ENCODE measurements at regions not wholly inside any gene's neighbourhood (a gene's known extent, or its start where the extent isn't known, plus 50 kb on each side); places are given as distances from the start of the nearest gene placed in this dataset.

DNA sequence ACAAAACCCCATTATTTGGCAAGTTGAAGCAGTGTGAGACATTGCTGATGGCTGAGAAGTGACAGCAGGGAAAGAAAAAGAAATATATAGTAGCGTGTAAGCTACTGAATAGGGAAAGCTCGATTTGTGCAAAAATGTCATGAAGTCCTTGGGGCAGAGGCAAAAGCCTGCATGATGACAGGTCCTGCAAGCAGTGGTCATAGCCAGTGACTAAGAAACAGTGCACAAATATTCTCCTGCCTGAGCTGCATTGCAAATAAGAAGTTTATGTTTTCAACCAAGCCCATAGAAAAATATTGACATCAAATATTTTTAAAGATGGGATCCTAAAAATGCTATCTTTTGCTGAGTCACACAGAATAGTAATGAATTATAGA, 270.0 kb downstream of the SLITRK6 start:
- TF ChIP-seq, protein P1, sequence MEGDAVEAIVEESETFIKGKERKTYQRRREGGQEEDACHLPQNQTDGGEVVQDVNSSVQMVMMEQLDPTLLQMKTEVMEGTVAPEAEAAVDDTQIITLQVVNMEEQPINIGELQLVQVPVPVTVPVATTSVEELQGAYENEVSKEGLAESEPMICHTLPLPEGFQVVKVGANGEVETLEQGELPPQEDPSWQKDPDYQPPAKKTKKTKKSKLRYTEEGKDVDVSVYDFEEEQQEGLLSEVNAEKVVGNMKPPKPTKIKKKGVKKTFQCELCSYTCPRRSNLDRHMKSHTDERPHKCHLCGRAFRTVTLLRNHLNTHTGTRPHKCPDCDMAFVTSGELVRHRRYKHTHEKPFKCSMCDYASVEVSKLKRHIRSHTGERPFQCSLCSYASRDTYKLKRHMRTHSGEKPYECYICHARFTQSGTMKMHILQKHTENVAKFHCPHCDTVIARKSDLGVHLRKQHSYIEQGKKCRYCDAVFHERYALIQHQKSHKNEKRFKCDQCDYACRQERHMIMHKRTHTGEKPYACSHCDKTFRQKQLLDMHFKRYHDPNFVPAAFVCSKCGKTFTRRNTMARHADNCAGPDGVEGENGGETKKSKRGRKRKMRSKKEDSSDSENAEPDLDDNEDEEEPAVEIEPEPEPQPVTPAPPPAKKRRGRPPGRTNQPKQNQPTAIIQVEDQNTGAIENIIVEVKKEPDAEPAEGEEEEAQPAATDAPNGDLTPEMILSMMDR (IDR thresholded peaks at IDR 0.05; ENCODE audit: insufficient read depth, low read depth, low read length, missing control alignments) = no peak
- DNase-seq (ENCODE audit: low read depth) = no peak
- no peak overlapping the region for H3K4me3 ChIP-seq (ENCODE audit: low read depth, low read length)

DNA sequence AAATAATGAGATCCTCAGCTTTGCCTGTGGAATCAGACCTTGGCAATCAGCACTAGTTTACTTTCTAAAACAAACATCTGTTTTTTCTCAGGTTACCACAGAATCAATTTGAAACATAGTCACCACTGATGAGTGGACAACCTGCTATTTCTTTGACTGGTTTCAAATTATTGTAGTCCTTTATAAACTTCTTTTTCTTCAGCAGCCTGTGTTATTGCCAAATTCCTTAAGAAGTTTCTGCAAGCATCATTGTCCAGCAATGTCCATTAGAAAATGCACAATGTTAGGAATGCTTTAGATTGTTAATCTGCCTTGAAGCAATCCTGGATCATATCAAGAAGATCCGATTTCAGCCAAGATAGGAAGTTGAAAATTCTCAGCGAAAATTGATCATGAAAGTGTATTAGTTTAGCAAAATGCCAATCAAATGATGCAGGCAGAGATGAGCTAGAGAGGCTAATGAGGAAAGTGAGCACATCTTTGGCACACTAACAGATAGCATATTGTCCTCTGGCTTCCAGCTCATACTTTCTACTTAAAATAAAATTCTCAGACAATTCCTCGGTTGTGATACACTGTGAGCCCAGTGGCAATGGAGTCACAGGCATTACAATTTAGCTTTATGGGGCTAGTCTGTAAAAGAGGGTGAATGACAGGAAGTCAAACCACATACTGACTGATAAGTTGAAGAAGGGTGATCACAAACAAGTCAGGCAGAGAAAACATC, 270.6 kb downstream of the SLITRK6 start:
- TF ChIP-seq, protein P1 (IDR thresholded peaks at IDR 0.05; ENCODE audit: insufficient read depth, low read depth, low read length, missing control alignments) = no peak
- no peak overlapping the region for H3K4me3 ChIP-seq (ENCODE audit: low read depth, low read length)
- no peak for DNase-seq (ENCODE audit: low read depth)

- TF ChIP-seq, protein P1 (IDR thresholded peaks at IDR 0.05; ENCODE audit: insufficient read depth, low read depth, low read length, missing control alignments) = no peak
- no peak overlapping the region for H3K4me3 ChIP-seq (ENCODE audit: low read depth, low read length)
These were observed 271.9 kb downstream of the SLITRK6 start for GRCh38 chr13:85527316-85527715.

GRCh38 chr13:85525411-85525810, 273.8 kb downstream of the SLITRK6 start:
- no peak for DNase-seq (ENCODE audit: low read depth)
- H3K4me3 ChIP-seq (ENCODE audit: low read depth, low read length) = no peak overlapping the region
- TF ChIP-seq, protein P1 (IDR thresholded peaks at IDR 0.05; ENCODE audit: insufficient read depth, low read depth, low read length, missing control alignments) = no peak

More at GRCh38 chr13:85527316-85527715, 271.9 kb downstream of the SLITRK6 start:
- no peak for DNase-seq (ENCODE audit: low read depth)

DNA sequence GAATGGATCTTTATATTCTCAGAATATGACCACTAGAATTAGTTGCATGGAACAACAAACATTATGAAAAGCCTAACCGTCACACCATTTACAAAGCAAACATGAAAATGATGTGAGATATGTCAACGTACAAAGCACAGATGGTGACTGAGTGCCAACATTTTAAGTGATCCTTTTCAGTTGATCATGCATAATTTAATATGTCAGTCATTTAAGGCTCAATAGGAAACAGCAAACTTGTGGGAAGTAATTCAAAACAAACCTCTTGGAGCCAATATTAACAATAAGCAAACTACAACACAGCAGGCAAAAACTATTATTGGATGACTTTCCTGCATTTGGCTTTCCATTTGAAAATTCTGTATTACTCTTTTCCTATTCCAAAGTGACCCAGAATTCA, 277.6 kb downstream of the SLITRK6 start:
- TF ChIP-seq, protein P1 (IDR thresholded peaks at IDR 0.05; ENCODE audit: insufficient read depth, low read depth, low read length, missing control alignments) = no peak
- no peak overlapping the region for H3K4me3 ChIP-seq (ENCODE audit: low read depth, low read length)
- no peak for DNase-seq (ENCODE audit: low read depth)

- DNase-seq (ENCODE audit: low read depth) = no peak
- TF ChIP-seq, protein P1 (IDR thresholded peaks at IDR 0.05; ENCODE audit: insufficient read depth, low read depth, low read length, missing control alignments) = no peak
- H3K4me3 ChIP-seq (ENCODE audit: low read depth, low read length) = no peak overlapping the region
These were observed 278.8 kb downstream of the SLITRK6 start for GRCh38 chr13:85520445-85520844.

DNA sequence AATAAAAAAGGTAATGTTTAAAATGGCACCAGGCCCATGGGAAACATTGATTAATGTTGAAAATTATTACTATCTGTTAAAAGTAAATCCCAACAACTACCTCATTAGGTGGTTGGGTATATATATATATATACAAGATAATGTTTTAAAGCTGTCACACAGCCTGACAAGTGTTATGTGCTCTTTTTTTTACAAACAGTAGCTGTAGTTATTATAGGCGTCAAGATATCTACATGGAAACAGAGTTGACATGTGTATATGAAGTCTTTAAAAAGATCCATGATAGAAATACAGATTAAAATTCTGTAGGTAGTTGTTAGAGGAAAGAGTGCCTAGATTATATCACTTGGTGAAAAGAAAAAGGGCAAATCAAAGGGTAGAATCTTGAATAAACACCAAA, 279.9 kb downstream of the SLITRK6 start:
- TF ChIP-seq, protein P1 (IDR thresholded peaks at IDR 0.05; ENCODE audit: insufficient read depth, low read depth, low read length, missing control alignments) = no peak
- no peak overlapping the region for H3K4me3 ChIP-seq (ENCODE audit: low read depth, low read length)
- no peak for DNase-seq (ENCODE audit: low read depth)

All from GM12865 (cell line).